ENCODE measurements at regions not wholly inside any gene's neighbourhood (a gene's known extent, or its start where the extent isn't known, plus 50 kb on each side); places are given as distances from the start of the nearest gene placed in this dataset.

DNA sequence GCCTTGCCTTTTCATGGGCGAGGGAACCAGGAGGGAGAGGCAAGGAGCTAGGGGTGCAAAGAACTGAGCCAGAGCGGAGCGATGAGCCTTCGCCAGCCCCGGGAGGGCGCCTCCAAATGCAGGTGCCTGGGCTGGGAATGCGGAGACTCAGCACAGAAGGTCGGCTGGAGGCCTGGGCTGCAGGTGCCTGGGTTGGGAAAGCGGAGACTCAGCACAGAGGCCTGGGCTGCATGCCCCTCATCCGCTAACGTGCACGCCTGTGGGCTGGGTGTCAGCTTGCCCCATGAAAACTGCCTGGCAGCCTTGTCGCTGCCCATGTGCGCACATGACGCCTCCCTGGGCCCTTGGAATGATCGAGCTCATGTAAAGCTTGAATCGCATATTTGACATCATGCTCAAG is 51.8 kb downstream of the POM121L12 start:
- Histone ChIP-seq H3K4me3 (ENCODE audit: low read depth in 1 of 2, low read length in 2 of 2) (no peak overlapping the region), H3K27me3 (ENCODE audit: control insufficient read depth in 1 of 2, insufficient read depth in 2 of 2, low read length in 2 of 2) (no peaks in the 10 kb centered on the region), H3K9me3 (ENCODE audit: control insufficient read depth in 1 of 2, low read length in 2 of 2) (peaks cover 4 to 10% of the 10 kb centered on the region in 2 donors), H3K36me3 (ENCODE audit: control insufficient read depth in 1 of 2, insufficient read depth in 2 of 2, low read length in 2 of 2) (no peaks in the 10 kb centered on the region), H3K4me1 (ENCODE audit: control insufficient read depth in 1 of 2, insufficient read depth in 2 of 2, low read length in 2 of 2) (no peaks in the 10 kb centered on the region), H3K27ac (ENCODE audit: low read depth, low read length) (no peak overlapping the region), H3K9ac (ENCODE audit: low read depth in 1 of 2, low read length in 2 of 2) (no peak overlapping the region)

DNA sequence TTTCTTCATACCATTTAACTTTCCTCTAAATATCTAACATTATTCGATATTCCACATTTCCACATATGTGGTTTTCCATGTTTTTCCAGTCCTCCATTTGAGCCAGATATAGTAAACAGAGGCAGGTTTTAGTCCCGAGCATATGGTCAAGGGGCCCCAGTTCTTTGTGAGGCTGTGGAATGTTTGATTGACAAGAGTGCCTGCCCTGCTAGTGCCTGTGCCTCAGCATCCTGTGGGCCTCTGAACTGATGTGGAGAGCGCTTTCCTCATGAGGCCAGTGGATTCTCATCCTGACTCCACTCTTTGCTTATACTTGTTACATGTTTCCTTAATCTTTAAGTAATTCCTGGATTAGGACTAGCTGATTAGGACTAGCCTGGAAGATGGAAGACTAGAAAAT is 58.8 kb downstream of the POM121L12 start:
- H3K36me3 ChIP-seq (ENCODE audit: control insufficient read depth in 1 of 2, insufficient read depth in 2 of 2, low read length in 2 of 2): no peaks in the 10 kb centered on the region
- H3K4me3 ChIP-seq (ENCODE audit: low read depth in 1 of 2, low read length in 2 of 2): no peak overlapping the region

DNA sequence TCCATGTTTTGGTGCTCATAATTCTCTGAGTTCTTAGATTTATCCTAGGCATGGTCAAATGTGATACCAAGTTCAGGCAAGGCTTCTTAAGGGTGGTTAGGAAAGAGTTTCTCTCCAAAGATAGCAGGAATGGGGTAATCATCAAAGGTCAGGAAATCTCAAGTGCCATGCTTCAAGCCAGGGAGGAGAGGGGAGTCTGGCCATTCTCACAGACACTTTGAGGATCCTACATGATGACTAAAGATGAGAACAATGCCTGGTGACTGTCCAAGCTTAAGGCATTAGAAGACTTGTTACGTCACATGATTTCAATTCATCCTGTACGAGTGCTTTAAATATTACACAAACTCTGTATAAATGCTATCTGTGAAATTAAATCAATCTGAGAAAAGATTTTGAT is 59.4 kb downstream of the POM121L12 start:
- Histone ChIP-seq H3K4me3 (ENCODE audit: low read depth in 1 of 2, low read length in 2 of 2) (no peak overlapping the region), H3K27me3 (ENCODE audit: control insufficient read depth in 1 of 2, insufficient read depth in 2 of 2, low read length in 2 of 2) (no peaks in the 10 kb centered on the region), H3K4me1 (ENCODE audit: control insufficient read depth in 1 of 2, insufficient read depth in 2 of 2, low read length in 2 of 2) (no peaks in the 10 kb centered on the region), H3K27ac (ENCODE audit: low read depth, low read length) (no peak overlapping the region), H3K36me3 (ENCODE audit: control insufficient read depth in 1 of 2, insufficient read depth in 2 of 2, low read length in 2 of 2) (no peaks in the 10 kb centered on the region), H3K9me3 (ENCODE audit: control insufficient read depth in 1 of 2, low read length in 2 of 2) (peaks cover under 1 to 2% of the 10 kb centered on the region in 2 donors), H3K9ac (ENCODE audit: low read depth in 1 of 2, low read length in 2 of 2) (no peak overlapping the region)

More for the DNA sequence above, 58.8 kb downstream of the POM121L12 start:
- H3K27me3 ChIP-seq (ENCODE audit: control insufficient read depth in 1 of 2, insufficient read depth in 2 of 2, low read length in 2 of 2): no peaks in the 10 kb centered on the region
- no peak overlapping the region for H3K27ac ChIP-seq (ENCODE audit: low read depth, low read length)
- no peaks in the 10 kb centered on the region for H3K4me1 ChIP-seq (ENCODE audit: control insufficient read depth in 1 of 2, insufficient read depth in 2 of 2, low read length in 2 of 2)
- H3K9me3 ChIP-seq (ENCODE audit: control insufficient read depth in 1 of 2, low read length in 2 of 2): no peaks in the 10 kb centered on the region
- no peak overlapping the region for H3K9ac ChIP-seq (ENCODE audit: low read depth in 1 of 2, low read length in 2 of 2)

GRCh38 chr7:53095731-53096501 is 60.5 kb downstream of the POM121L12 start:
- H3K36me3 ChIP-seq (ENCODE audit: control insufficient read depth in 1 of 2, insufficient read depth in 2 of 2, low read length in 2 of 2): no peaks in the 10 kb centered on the region
- H3K27me3 ChIP-seq (ENCODE audit: control insufficient read depth in 1 of 2, insufficient read depth in 2 of 2, low read length in 2 of 2): no peaks in the 10 kb centered on the region
- no peaks in the 10 kb centered on the region for H3K4me1 ChIP-seq (ENCODE audit: control insufficient read depth in 1 of 2, insufficient read depth in 2 of 2, low read length in 2 of 2)
- H3K9me3 ChIP-seq (ENCODE audit: control insufficient read depth in 1 of 2, low read length in 2 of 2): peaks cover 5 to 7% of the 10 kb centered on the region in 2 donors
- H3K27ac ChIP-seq (ENCODE audit: low read depth, low read length): no peak overlapping the region
- no peak overlapping the region for H3K9ac ChIP-seq (ENCODE audit: low read depth in 1 of 2, low read length in 2 of 2)
- no peak overlapping the region for H3K4me3 ChIP-seq (ENCODE audit: low read depth in 1 of 2, low read length in 2 of 2)

DNA sequence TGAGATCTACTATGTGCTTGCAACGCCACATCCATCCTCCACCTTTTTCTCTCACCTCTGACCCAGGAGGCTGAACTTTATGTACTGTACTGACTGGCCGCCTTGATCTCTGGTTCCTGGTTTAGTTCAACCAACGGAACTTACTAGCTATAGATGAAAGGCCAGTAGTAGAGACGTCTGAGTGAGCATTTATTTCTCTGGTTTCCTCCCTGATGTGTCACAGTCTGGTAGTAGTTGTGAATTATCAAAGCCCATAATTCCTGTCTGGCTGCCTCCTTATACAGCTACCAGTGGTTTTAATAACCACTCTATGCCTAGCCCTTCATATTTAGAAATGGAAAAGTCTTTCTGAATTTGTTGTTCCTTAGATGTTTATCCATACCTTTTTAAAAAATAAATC is 64.7 kb downstream of the POM121L12 start:
- Histone ChIP-seq H3K4me3 (ENCODE audit: low read depth in 1 of 2, low read length in 2 of 2) (no peak overlapping the region), H3K9me3 (ENCODE audit: control insufficient read depth in 1 of 2, low read length in 2 of 2) (peaks cover 7 to 10% of the 10 kb centered on the region in 2 donors), H3K27me3 (ENCODE audit: control insufficient read depth in 1 of 2, insufficient read depth in 2 of 2, low read length in 2 of 2) (no peaks in the 10 kb centered on the region), H3K27ac (ENCODE audit: low read depth, low read length) (no peak overlapping the region), H3K9ac (ENCODE audit: low read depth in 1 of 2, low read length in 2 of 2) (no peak overlapping the region), H3K4me1 (ENCODE audit: control insufficient read depth in 1 of 2, insufficient read depth in 2 of 2, low read length in 2 of 2) (no peaks in the 10 kb centered on the region), H3K36me3 (ENCODE audit: control insufficient read depth in 1 of 2, insufficient read depth in 2 of 2, low read length in 2 of 2) (no peaks in the 10 kb centered on the region)

GRCh38 chr7:53101026-53101425 is 65.6 kb downstream of the POM121L12 start:
- H3K9me3 ChIP-seq (ENCODE audit: control insufficient read depth in 1 of 2, low read length in 2 of 2): peaks cover 10% of the 10 kb centered on the region in 2 donors
- H3K4me1 ChIP-seq (ENCODE audit: control insufficient read depth in 1 of 2, insufficient read depth in 2 of 2, low read length in 2 of 2): no peaks in the 10 kb centered on the region
- no peaks in the 10 kb centered on the region for H3K36me3 ChIP-seq (ENCODE audit: control insufficient read depth in 1 of 2, insufficient read depth in 2 of 2, low read length in 2 of 2)
- no peaks in the 10 kb centered on the region for H3K27me3 ChIP-seq (ENCODE audit: control insufficient read depth in 1 of 2, insufficient read depth in 2 of 2, low read length in 2 of 2)
- no peak overlapping the region for H3K4me3 ChIP-seq (ENCODE audit: low read depth in 1 of 2, low read length in 2 of 2)
- no peak overlapping the region for H3K9ac ChIP-seq (ENCODE audit: low read depth in 1 of 2, low read length in 2 of 2)
- no peak overlapping the region for H3K27ac ChIP-seq (ENCODE audit: low read depth, low read length)

GRCh38 chr7:53110425-53110824 is 75.0 kb downstream of the POM121L12 start:
- Histone ChIP-seq H3K9ac (ENCODE audit: low read depth in 1 of 2, low read length in 2 of 2) (no peak overlapping the region), H3K36me3 (ENCODE audit: control insufficient read depth in 1 of 2, insufficient read depth in 2 of 2, low read length in 2 of 2) (no peaks in the 10 kb centered on the region), H3K27ac (ENCODE audit: low read depth, low read length) (no peak overlapping the region)

GRCh38 chr7:53111031-53111430 is 75.6 kb downstream of the POM121L12 start:
- Histone ChIP-seq H3K27ac (ENCODE audit: low read depth, low read length) (no peak overlapping the region), H3K36me3 (ENCODE audit: control insufficient read depth in 1 of 2, insufficient read depth in 2 of 2, low read length in 2 of 2) (no peaks in the 10 kb centered on the region), H3K27me3 (ENCODE audit: control insufficient read depth in 1 of 2, insufficient read depth in 2 of 2, low read length in 2 of 2) (no peaks in the 10 kb centered on the region), H3K4me1 (ENCODE audit: control insufficient read depth in 1 of 2, insufficient read depth in 2 of 2, low read length in 2 of 2) (no peaks in the 10 kb centered on the region), H3K9me3 (ENCODE audit: control insufficient read depth in 1 of 2, low read length in 2 of 2) (peaks cover under 1 to 2% of the 10 kb centered on the region in 2 donors), H3K9ac (ENCODE audit: low read depth in 1 of 2, low read length in 2 of 2) (no peak overlapping the region), H3K4me3 (ENCODE audit: low read depth in 1 of 2, low read length in 2 of 2) (no peak overlapping the region)

More at GRCh38 chr7:53110425-53110824, 75.0 kb downstream of the POM121L12 start:
- H3K27me3 ChIP-seq (ENCODE audit: control insufficient read depth in 1 of 2, insufficient read depth in 2 of 2, low read length in 2 of 2): no peaks in the 10 kb centered on the region
- no peak overlapping the region for H3K4me3 ChIP-seq (ENCODE audit: low read depth in 1 of 2, low read length in 2 of 2)
- H3K4me1 ChIP-seq (ENCODE audit: control insufficient read depth in 1 of 2, insufficient read depth in 2 of 2, low read length in 2 of 2): no peaks in the 10 kb centered on the region
- H3K9me3 ChIP-seq (ENCODE audit: control insufficient read depth in 1 of 2, low read length in 2 of 2): peaks cover 2 to 3% of the 10 kb centered on the region in 2 donors

DNA sequence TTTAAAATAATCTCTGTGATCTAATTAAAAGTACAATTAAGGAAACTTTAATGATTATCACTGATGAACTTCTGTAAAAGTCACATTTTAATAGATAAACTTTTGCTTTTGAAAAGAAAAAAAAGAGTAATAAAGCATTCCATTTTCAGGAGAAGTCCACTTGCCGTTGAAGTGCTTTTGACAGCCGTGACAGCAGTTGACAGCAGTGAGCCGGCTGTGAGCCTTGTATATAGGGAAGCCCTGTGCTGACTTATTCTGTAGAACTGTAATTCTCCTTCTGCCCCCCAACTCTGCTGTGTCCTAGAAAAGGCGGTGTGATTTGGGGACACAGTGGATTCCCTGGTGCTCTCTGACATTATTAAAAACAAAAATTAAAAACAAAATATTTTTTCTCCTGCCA is 78.0 kb downstream of the POM121L12 start:
- Histone ChIP-seq H3K27me3 (ENCODE audit: control insufficient read depth in 1 of 2, insufficient read depth in 2 of 2, low read length in 2 of 2) (no peaks in the 10 kb centered on the region), H3K27ac (ENCODE audit: low read depth, low read length) (no peak overlapping the region), H3K9ac (ENCODE audit: low read depth in 1 of 2, low read length in 2 of 2) (no peak overlapping the region), H3K4me1 (ENCODE audit: control insufficient read depth in 1 of 2, insufficient read depth in 2 of 2, low read length in 2 of 2) (no peaks in the 10 kb centered on the region), H3K36me3 (ENCODE audit: control insufficient read depth in 1 of 2, insufficient read depth in 2 of 2, low read length in 2 of 2) (no peaks in the 10 kb centered on the region), H3K4me3 (ENCODE audit: low read depth in 1 of 2, low read length in 2 of 2) (no peak overlapping the region), H3K9me3 (ENCODE audit: control insufficient read depth in 1 of 2, low read length in 2 of 2) (peaks cover 0 to 2% of the 10 kb centered on the region in 2 donors)

- H3K9ac ChIP-seq (ENCODE audit: low read depth in 1 of 2, low read length in 2 of 2): no peak overlapping the region
- peaks cover 0 to 2% of the 10 kb centered on the region in 2 donors for H3K9me3 ChIP-seq (ENCODE audit: control insufficient read depth in 1 of 2, low read length in 2 of 2)
- no peak overlapping the region for H3K4me3 ChIP-seq (ENCODE audit: low read depth in 1 of 2, low read length in 2 of 2)
- no peaks in the 10 kb centered on the region for H3K27me3 ChIP-seq (ENCODE audit: control insufficient read depth in 1 of 2, insufficient read depth in 2 of 2, low read length in 2 of 2)
- H3K36me3 ChIP-seq (ENCODE audit: control insufficient read depth in 1 of 2, insufficient read depth in 2 of 2, low read length in 2 of 2): no peaks in the 10 kb centered on the region
- no peaks in the 10 kb centered on the region for H3K4me1 ChIP-seq (ENCODE audit: control insufficient read depth in 1 of 2, insufficient read depth in 2 of 2, low read length in 2 of 2)
- H3K27ac ChIP-seq (ENCODE audit: low read depth, low read length): no peak overlapping the region
Observed at GRCh38 chr7:53119514-53119941, 84.1 kb downstream of the POM121L12 start.

All from duodenal mucosa (tissue), 2 donors.